ENCODE measurements at regions not wholly inside any gene's neighbourhood (a gene's known extent, or its start where the extent isn't known, plus 50 kb on each side); places are given as distances from the start of the nearest gene placed in this dataset.

- TF ChIP-seq ZFX (IDR thresholded peaks at IDR 0.05) (no peak), CTCF (conservative IDR thresholded peaks at IDR 0.05) (no peak)
- no peak overlapping the region for H3K27ac ChIP-seq
Measured at GRCh38 chr16:85971902-85972638, 73.1 kb downstream of the IRF8 start.

- no peak overlapping the region; the same call in 1 of the 2 replicates for H3K27ac ChIP-seq
- TF ChIP-seq ZFX (IDR thresholded peaks at IDR 0.05) (no peak), CTCF (conservative IDR thresholded peaks at IDR 0.05) (no peak)
Measured at GRCh38 chr16:85974428-85975375, 75.7 kb downstream of the IRF8 start.

- H3K27ac ChIP-seq = no peak overlapping the region
- TF ChIP-seq CTCF (conservative IDR thresholded peaks at IDR 0.05) = no peak
- no peak for TF ChIP-seq ZFX (IDR thresholded peaks at IDR 0.05)
Measured at GRCh38 chr16:85975451-85975981, 76.6 kb downstream of the IRF8 start.

GRCh38 chr16:85978291-85978775 is 79.4 kb downstream of the IRF8 start:
- TF ChIP-seq ZFX (IDR thresholded peaks at IDR 0.05) (no peak), CTCF (conservative IDR thresholded peaks at IDR 0.05) (no peak)
- H3K27ac ChIP-seq = no peak overlapping the region

GRCh38 chr16:85978976-85979375 is 80.0 kb downstream of the IRF8 start:
- no peak for TF ChIP-seq ZFX (IDR thresholded peaks at IDR 0.05)
- TF ChIP-seq CTCF (conservative IDR thresholded peaks at IDR 0.05) = no peak
- no peak overlapping the region for H3K27ac ChIP-seq

GRCh38 chr16:85979605-85980004 is 80.6 kb downstream of the IRF8 start:
- H3K27ac ChIP-seq = no peak overlapping the region
- TF ChIP-seq CTCF (conservative IDR thresholded peaks at IDR 0.05) (peak; percentile 48), ZFX (IDR thresholded peaks at IDR 0.05) (no peak)

Measured in C4-2B (cell line).